GM12892 (cell line): ENCODE measurements at regions not wholly inside any gene's neighbourhood (a gene's known extent, or its start where the extent isn't known, plus 50 kb on each side); places are given as distances from the start of the nearest gene placed in this dataset.

Experiments
- DNase-seq: peaks from one replicate; pipeline ENCODE4 v3.0.0; 2011; ENCODE audit not compliant: insufficient read length
- FAIRE-seq: peaks from 2 replicates; lab custom pipeline; 2011; peaks lifted over from hg19 to GRCh38; lab: Jason Lieb, UNC
- POLR2A ChIP-seq: IDR thresholded peaks from 2 replicates; pipeline ENCODE4 v1.6.1; 2011; ENCODE audit warnings: low read depth, low read length, control low read depth
- POLR2AphosphoS5 ChIP-seq: IDR thresholded peaks from 2 replicates; pipeline ENCODE4 v1.6.1; 2011; ENCODE audit warnings: low read depth, low read length, control low read depth
- TAF1 ChIP-seq: IDR thresholded peaks from 2 replicates; pipeline ENCODE4 v1.6.1; 2011; ENCODE audit warnings: low read depth, mild to moderate bottlenecking, control low read depth, low read length, borderline replicate concordance

DNA sequence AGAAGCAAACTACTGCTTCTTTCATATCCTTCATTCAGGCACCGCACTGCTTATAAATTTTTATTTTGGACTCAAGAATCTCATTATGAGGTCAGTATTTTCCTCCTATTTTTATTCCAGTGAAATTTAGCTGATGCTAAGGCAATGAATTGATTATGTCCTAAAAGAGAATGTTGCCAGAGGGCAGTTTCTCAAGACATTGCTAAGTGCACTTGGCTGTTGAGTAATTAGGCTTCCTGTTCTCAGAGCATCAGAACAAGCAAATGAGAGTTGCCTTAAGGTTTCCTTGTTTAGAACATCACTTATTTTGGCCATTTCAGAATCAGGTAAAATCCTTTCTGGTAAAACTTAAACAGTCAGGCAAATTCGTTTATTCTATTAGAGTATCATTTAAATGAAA, 548.6 kb upstream of the ZEB2 start:
- FAIRE-seq (no peak), DNase-seq (no peak)
- TF ChIP-seq POLR2A (no peak), POLR2AphosphoS5 (no peak), TAF1 (no peak)

DNA sequence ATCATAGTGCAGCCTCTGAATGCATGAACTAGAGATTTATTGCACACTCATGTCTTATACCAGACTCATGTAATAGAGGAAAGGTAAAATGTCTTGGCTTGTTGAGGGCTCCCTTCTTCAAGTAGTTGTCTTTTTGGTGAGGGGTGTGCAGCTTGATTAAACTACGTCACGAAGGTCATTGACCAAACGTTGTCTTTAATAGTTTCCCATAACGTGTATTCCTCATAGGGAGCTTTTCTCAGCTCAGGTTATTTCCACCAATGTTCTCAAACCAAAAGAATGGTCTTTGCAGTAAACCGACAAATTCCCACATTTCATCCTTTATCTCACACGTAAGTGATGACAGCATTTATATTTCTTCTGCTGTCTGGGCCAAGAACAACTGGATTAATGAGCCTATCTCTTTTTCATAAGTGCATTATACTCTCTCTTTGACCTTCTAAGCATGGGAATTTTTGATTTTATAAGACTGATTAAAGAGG, 547.7 kb upstream of the ZEB2 start:
- no peak for DNase-seq
- no peak for TF ChIP-seq POLR2A
- TF ChIP-seq TAF1: no peak
- no peak for TF ChIP-seq POLR2AphosphoS5
- FAIRE-seq: no peak

DNA sequence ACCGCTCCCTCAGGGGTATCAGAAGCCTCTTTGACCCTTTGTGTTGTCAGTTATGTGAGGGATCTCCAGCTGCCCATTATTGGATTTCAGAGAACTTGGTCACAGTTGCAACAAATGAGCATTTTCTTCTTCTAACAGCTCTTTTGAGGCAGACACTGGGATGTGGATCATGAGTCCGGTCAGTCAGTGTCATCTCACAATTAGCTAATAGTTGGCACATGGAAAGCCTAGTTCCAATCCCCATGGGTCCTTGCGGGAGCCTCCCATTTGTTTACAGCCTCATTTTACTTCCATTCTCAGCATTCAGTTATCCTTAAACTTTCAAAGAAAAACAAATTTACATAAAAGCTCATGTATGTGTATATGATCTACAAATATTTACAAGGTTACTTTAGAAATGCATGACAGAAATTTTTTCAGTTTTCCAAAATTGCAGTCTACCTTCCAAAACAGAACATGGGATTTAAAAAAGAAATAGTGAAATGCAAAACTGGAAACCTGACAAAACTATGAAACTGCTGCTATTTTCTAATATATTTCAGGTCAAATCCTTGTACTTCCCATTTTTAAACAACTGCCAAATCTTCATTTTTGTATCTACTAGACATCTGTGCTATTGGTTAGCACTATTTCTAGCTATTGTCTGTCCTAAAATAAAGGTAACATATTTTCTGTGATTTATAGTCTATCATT, 547.1 kb upstream of the ZEB2 start:
- TF ChIP-seq POLR2A: no peak
- no peak for TF ChIP-seq POLR2AphosphoS5
- TF ChIP-seq TAF1: no peak
- DNase-seq (no peak), FAIRE-seq (no peak)

DNA sequence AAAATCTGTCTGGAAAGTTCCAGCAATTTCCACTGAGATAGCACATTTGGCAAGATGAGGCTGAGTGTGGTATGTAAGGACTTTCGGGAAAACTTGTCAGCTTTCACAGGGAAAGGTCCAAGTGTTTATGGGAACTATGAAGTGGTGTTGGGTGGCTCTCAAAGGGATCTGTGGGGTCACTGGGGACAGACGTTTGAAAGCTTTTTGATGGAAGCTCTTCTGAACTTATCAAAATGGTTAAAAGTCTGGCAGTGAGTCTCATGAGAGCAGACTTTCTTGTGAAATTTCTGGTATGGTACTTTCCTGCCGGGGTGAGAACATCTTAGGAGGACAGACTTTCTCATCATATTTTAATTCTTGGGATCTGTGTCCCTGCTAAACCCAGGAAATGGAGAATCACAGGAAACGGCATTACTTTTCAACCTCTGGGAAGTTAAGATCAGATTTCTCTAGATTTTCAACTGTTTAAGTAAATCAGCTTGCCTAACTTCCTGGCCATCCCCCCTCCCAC, 546.3 kb upstream of the ZEB2 start:
- FAIRE-seq: no peak
- no peak for DNase-seq

DNA sequence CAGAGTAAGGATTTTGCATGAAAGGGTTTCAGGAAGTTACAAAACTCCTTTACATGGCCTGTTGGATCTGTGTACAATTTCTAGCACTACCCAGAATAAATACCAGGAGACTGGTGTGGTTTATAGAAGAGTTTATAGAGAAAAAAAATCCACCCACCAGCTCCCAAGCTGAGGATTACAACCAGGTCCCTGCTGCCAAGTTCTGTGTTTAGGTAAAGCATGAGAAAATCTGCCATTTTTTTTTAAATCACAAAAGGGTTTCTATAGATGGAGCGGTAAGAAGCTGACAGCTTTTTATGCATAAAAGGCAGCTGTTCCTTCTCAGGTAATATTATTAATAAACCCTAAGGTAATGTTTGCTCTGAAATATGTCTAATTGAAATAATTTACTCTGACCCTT, 545.4 kb upstream of the ZEB2 start:
- DNase-seq (no peak), FAIRE-seq (no peak)
- TF ChIP-seq POLR2A (no peak), TAF1 (no peak), POLR2AphosphoS5 (no peak)

More for the DNA sequence above, 546.3 kb upstream of the ZEB2 start:
- TF ChIP-seq POLR2A (no peak), POLR2AphosphoS5 (no peak), TAF1 (no peak)

GRCh38 chr2:145064511-145064910, 544.6 kb upstream of the ZEB2 start:
- TF ChIP-seq TAF1 (no peak), POLR2A (no peak), POLR2AphosphoS5 (no peak)
- FAIRE-seq (no peak), DNase-seq (no peak)

DNA sequence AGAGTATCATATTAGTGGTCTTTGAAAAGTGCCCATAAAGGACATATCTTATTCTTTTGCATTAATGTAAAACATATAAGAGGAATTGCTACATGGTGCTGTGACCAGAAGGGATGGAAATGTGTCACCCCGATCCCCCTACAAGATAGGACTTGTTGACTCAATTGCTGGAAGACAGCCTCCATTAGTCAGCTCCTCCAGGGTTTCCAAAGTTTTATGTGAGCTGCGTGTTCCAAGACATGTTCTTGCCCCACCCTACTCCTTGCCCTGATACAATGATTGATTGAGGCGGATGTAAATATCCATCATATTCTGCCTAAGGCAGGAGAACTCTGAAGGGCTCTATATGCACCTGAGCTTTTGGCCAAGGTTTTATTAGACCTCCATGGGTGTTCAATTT, 541.0 kb upstream of the ZEB2 start:
- DNase-seq (no peak), FAIRE-seq (no peak)
- TF ChIP-seq TAF1: no peak
- TF ChIP-seq POLR2AphosphoS5: no peak
- no peak for TF ChIP-seq POLR2A

GRCh38 chr2:145059914-145060313, 540.0 kb upstream of the ZEB2 start:
- no peak for FAIRE-seq
- TF ChIP-seq TAF1 (no peak), POLR2A (no peak), POLR2AphosphoS5 (no peak)
- no peak for DNase-seq

- no peak for TF ChIP-seq POLR2AphosphoS5
- TF ChIP-seq TAF1: no peak
- no peak for TF ChIP-seq POLR2A
- no peak for FAIRE-seq
Observed at GRCh38 chr2:145059343-145059742, 539.4 kb upstream of the ZEB2 start.

DNA sequence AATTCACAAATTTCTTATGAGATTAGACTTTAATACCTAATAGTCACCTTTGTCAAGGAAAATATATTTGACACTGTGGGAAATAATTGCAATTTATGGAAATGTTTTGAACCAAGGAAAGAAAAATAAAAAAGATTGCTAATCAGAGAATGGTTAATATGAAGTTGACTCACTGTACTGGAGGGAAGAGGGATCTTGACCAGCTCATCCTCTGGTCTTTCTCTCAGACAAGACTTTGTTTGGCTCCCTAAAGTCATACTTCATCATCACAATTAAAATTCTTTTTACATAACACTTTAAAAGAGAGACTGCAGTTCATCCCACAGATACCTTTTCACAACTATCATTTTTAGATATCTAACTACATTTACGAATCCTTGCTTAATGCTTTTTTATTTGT, 538.5 kb upstream of the ZEB2 start:
- no peak for FAIRE-seq
- DNase-seq: no peak
- TF ChIP-seq POLR2A: no peak
- TF ChIP-seq TAF1: no peak
- TF ChIP-seq POLR2AphosphoS5: no peak

More at GRCh38 chr2:145059343-145059742, 539.4 kb upstream of the ZEB2 start:
- no peak for DNase-seq

- TF ChIP-seq TAF1: no peak
- TF ChIP-seq POLR2AphosphoS5: no peak
- TF ChIP-seq POLR2A: no peak
- no peak for DNase-seq
- FAIRE-seq: no peak
Observed at GRCh38 chr2:145055651-145056050, 535.7 kb upstream of the ZEB2 start.

DNA sequence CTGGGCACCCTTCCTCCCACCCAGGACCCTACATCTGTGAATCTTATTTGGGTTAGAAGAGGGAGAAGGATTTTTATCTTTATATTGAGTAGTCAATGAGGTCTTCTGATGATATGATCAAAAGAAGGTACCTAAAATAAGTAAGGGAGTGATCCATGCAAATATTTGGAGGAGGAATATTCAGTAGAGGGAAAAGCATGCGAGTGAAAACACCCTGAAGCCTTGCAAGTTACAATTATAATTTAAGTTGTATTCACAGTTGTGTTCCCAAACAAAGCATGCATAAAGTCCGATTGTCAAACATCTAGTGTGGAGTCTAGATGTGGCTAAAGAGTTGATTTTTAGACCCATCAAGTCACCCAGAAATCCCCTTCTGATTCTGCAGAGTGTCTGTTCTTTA, 530.2 kb upstream of the ZEB2 start:
- FAIRE-seq (no peak), DNase-seq (no peak)

More for the DNA sequence above, 530.2 kb upstream of the ZEB2 start:
- TF ChIP-seq POLR2AphosphoS5: no peak
- TF ChIP-seq TAF1: no peak
- TF ChIP-seq POLR2A: no peak
